HG02981 (cell line): ENCODE measurements at regions not wholly inside any gene's neighbourhood (a gene's known extent, or its start where the extent isn't known, plus 50 kb on each side); places are given as distances from the start of the nearest gene placed in this dataset.

Source experiments
- ATAC-seq: cut with Tn5 transposase; IDR thresholded peaks from one replicate; pipeline ENCODE4 v1.9.1; 2021; ENCODE audit warnings: mild to moderate bottlenecking, moderate library complexity; ENCODE audit not compliant: unreplicated experiment

DNA sequence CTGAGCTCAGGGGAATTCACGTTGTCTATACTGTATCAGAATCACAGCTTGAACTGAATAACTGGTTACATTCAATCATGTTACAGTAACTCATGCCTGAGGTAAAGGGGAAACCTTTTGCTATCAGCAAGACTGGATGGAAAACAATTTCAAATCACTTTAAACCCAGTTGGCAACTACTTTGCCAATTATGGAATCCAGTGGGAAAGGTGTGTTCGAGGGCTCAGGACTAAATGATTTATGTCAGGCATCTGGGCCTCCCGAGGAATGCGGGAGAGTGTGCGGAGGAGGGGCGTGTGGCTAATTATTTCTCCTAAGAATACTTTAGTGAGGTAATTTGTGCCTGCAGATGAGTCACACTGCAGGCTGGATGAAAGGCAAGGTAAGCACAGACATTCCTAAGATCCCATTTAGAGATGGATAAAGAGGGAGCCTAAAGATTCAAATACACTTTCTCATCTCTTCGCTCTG is 100.1 kb downstream of the HRH4 start:
- no peak for ATAC-seq

DNA sequence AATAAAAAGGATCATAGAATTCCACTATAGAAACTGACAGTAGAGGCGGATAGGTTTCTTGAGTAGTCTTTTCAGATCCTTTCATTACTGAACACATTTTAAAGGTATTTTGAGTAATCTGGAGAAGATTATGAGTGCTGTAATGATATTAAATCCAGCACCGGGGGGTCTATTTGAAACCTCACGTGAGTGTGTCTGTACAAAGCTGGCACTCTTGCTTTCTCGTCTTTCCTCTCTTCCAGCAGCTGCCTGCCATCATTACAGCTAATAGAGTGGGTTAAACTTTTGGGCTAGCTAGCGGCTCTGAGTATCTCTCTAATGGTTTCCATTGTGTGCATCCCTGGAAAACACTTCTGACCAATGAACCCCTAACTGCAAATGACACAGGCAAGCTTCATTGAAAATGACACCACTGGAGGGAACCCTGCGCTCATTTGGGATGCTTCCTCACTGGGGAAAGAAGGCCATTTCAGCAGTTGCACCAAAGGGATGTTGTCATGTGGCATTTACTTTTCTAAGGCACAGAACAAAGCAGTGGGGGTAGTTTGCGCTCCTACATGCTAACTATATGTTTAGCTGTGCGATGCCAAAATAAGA is 101.0 kb downstream of the HRH4 start:
- ATAC-seq = no peak

GRCh38 chr18:24567199-24567598 is 106.8 kb downstream of the HRH4 start:
- no peak for ATAC-seq

- ATAC-seq = no peak
These were observed 110.3 kb downstream of the HRH4 start for GRCh38 chr18:24570716-24571115.

GRCh38 chr18:24582771-24583170 is 122.3 kb downstream of the HRH4 start:
- no peak for ATAC-seq

DNA sequence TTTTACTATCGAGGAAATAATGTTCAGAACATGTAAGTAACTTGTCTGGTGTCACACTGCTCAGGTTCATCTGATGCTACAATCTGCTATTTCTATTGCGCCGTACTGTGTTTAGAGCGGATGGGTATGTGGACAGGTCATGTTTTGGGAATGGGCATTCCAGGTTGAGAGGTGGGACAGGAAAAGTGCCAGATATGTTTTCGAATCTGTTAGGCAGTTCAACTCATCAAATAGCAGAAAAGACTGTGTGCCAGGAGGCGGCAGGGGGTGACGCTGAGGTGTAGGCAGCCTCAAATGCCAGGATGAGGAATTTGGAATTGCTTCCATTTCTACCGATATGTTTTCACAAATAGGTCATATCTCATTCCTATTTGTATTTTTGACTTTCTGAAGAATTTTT is 123.8 kb downstream of the HRH4 start:
- no peak for ATAC-seq

DNA sequence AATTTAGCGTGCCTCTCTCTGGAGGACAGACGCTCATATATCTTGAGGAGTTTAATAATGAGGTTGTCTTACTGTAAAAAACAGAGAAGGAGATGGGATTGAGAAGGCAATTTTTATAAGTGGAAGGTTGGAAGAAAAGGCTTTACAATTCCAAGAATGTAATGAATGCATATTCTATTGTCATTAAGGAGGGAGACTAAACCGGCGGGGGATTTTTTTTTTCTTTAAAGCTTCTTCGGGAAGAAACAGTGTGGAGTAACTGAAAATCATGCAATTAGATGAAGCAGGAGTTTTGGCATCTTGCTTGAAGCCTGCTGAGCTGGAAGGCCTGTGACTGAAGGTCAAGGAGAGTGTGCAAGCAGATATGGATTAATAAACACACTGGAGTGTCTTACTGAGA is 124.4 kb downstream of the HRH4 start:
- no peak for ATAC-seq

DNA sequence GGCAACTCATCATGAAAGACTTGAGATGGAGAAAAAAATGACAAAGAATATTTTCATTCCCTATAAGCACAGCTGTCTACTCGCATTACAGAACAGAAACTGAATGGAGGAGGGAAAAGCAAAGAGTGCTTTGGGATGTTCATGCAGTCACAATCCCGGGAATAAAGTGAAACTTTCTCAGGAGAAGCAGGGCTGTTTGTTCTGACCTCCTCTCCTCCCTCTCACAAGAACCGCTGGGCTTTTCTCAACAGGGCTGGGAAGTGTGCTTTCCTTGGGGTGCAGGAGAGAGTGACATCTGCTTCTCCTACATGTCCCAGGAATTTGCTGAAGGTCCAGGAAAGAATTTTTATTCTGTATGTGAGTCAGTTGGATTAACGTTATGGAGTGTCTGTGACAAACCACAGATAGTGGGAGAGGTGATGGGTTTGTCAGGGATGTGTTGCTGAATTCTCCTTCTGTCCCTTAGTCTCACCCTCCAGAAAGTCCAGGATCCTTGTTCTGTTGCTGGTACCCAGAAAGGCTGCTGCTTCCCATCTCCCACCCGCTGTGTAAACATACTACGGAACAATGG is 125.6 kb downstream of the HRH4 start:
- no peak for ATAC-seq

GRCh38 chr18:24586662-24587360 is 126.4 kb downstream of the HRH4 start:
- no peak for ATAC-seq

- ATAC-seq = no peak
These were observed 128.0 kb downstream of the HRH4 start for GRCh38 chr18:24588440-24588839.

GRCh38 chr18:24590946-24591345 is 130.5 kb downstream of the HRH4 start:
- no peak for ATAC-seq

GRCh38 chr18:24593401-24593800 is 133.0 kb downstream of the HRH4 start:
- ATAC-seq = no peak

- ATAC-seq = no peak
These were observed 133.4 kb downstream of the HRH4 start for GRCh38 chr18:24593886-24594285.

GRCh38 chr18:24595561-24596031 is 135.2 kb downstream of the HRH4 start:
- no peak for ATAC-seq

- no peak for ATAC-seq
These were observed 139.7 kb downstream of the HRH4 start for GRCh38 chr18:24600076-24600654.

DNA sequence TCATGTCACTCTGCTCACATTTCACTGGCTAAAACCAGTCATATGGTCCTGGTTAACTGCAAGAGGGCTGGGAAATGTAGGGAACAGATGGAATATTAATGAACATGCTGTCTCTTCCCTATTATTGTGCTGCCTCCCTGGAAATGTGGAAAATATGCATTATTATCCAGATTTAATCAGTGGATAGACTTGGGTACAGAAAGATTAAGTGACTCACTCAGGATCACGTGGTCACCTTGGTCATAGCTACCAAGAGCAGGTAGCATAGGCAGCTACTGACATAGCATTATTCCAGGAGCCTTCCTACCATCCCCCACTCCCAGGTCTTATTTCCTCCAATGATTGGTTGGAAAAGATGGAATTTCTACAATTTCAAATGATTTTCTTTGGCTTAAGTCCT is 141.1 kb downstream of the HRH4 start:
- ATAC-seq = no peak

- ATAC-seq = no peak
These were observed 141.8 kb downstream of the HRH4 start for GRCh38 chr18:24602201-24602600.

DNA sequence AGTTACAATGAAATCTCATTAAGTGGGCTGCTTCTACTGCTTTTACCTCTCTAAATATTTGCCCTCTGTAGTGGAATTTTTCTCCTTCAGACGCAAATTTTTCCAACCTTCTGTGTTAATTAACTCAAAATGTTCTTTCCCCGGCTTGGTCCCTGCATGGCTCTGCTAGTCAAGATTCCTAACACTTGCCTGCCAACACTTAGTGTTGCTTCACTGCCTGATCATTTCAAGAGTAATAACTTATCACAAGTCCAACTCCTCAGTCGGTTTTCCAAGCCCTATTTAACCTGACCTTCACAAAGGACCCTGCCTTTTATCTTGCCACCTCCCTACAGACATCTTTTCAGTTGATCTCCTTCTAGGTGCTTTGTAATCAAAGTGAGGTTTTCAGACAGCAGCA is 142.7 kb downstream of the HRH4 start:
- ATAC-seq = no peak

GRCh38 chr18:24605444-24605843 is 145.0 kb downstream of the HRH4 start:
- no peak for ATAC-seq

DNA sequence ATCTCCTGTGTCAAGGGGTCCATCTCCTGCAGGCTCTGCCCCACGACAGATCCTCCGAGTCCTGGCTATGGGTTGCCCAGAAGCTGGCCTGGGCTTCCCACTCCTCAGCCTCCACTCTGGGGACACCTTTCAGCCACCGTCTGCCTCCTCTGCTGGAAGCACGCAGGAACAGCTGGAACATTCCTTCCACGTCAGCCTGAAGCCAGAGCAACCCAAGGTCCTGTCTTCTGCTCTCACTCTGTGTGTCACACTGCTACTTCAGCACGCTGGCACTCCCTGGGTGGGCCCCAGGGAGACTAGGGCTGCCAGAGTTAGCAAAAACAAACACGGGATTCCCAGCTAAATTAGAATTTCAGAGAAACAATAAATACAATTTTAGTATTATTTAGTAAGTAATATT is 148.8 kb downstream of the HRH4 start:
- ATAC-seq = no peak

- no peak for ATAC-seq
These were observed 150.6 kb downstream of the HRH4 start for GRCh38 chr18:24611075-24611474.
